HG03196 (cell line): ENCODE measurements at regions not wholly inside any gene's neighbourhood (a gene's known extent, or its start where the extent isn't known, plus 50 kb on each side); places are given as distances from the start of the nearest gene placed in this dataset.

Experiments used
- ATAC-seq: cut with Tn5 transposase; IDR thresholded peaks from one replicate; pipeline ENCODE4 v1.9.1; 2021; ENCODE audit not compliant: unreplicated experiment

DNA sequence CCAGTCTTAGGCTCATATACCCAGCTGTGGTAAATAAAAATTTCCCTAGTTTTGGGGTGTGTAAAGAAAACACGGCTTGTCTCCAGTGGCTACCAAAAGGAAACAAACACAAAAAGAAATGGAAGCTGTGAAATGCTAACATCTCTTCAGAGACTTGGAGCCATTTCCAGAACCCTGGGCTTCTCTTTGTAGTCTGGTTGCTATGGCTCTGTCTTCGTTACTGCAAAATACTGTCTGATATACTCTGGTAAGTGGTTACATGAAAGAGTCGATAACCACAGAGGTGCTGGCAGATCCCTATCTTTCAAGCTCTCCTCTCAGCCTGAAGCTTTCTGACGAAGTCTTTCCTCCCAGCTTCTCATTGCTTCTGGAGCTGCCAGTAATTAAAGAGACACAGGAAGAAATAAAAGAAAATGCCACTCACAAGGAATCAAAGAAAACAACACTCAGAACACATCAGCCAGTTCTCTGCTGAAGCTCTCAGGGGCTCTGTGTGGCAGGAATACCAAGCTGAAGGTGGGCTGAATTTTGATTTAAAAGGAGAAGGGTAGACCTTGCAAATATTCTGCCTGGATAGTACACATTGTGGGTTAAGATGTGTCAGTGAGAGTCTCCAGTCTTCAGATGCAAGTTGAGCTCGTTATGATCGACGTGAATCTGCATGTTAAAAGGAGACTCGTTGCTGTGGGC, 107.6 kb upstream of the FAM9C start:
- ATAC-seq: no peak

- no peak for ATAC-seq
Observed at GRCh38 chrX:13149702-13150350, 105.4 kb upstream of the FAM9C start.

DNA sequence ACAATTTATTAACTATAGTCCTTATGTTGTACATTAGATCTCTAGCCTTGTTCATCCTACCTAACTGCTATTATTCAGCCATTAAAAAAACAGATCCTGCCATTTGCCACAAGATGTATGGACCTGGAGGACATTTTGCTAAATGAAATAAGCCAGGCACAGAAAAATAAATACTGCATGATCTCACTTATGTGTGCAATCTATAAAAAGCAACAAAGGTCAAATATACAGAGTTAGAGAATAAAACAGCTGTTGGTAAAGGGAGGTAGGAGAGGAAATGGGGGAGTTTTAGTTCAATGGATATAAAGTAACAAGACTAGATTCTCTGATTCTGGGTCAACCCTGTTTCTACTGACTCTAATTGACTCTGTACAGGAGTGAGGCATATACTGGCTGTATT, 103.3 kb upstream of the FAM9C start:
- ATAC-seq: no peak

- ATAC-seq: no peak
Observed at GRCh38 chrX:13147147-13147546, 102.7 kb upstream of the FAM9C start.

- ATAC-seq: no peak
Observed at GRCh38 chrX:13144927-13145655, 100.7 kb upstream of the FAM9C start.

GRCh38 chrX:13142891-13143290, 98.5 kb upstream of the FAM9C start:
- ATAC-seq: no peak

DNA sequence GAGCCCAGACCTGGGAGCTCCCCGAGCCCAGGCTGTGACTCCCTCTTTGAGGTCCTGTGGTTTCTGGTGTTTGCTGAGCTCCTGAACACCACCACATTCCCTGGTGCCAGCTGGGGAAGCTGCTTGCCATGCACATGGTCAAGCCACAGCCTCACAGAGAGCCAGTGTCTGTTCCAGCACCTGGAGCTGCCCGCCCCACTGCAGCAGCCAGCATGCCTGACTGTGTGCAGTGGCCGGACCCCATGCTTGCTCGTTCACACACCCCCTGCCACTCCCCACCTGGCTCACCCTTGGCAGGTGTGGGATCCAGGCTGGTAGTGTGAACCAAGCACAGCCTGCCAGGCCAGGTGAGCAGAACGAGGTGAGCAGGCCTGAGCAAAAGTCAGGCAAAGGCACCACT, 95.6 kb upstream of the FAM9C start:
- no peak for ATAC-seq

DNA sequence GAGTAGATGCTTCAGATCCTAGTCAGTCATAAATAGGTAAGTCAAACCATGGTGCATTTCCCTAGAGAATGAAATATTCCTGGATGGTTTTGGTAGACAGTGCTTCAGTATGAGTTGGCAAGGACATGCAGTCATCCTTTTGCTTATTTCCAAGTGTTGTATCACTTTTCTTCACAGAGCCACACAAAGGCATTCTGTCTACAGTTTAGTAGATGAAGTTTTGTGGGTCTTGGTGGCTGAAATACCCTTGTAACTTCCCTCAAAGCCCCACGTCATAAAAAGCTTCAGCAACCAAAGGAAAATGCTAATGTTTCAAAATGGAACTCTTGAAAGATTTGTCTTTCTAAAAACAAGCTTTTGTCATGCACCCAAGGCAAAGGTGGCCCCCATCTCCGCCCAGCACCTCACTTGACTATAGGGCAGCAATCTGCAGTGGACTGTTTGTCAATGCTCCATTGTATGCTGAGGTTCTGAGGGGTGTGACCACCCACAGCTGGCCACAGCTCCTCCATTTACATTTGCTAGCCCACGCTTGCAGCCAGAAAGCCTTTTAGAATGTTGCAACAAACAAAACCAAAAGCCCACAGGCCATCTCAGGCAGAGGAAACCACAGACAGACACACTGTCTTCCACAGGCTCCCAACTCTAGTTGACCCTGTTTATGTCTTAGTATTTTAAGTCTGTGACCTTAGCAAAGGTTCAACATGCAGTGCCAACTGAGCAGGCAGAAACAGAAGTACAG, 87.1 kb upstream of the FAM9C start:
- ATAC-seq: no peak

GRCh38 chrX:13130816-13131215, 86.4 kb upstream of the FAM9C start:
- no peak for ATAC-seq

- no peak for ATAC-seq
Observed at GRCh38 chrX:13128104-13128503, 83.7 kb upstream of the FAM9C start.

GRCh38 chrX:13126775-13127174, 82.4 kb upstream of the FAM9C start:
- ATAC-seq: no peak

DNA sequence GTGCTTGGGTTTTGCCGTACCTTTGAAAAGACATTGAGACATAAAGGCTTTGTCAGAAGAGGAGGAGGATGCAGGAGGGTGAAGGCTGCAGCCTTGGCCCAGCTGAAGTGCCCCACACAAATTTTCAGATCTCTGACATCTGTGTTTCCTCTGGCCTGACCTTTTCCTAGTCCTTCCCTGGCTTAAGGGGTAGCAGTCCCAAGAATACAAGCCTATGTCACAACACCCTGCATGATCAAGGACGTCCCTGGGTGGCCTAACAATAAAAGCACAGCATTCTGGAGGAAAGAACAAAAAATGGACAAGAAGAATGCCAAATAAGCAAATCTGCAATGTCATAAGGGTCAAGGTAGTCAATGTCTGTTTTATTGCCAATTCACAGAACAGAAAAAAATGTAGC, 80.8 kb upstream of the FAM9C start:
- no peak for ATAC-seq

DNA sequence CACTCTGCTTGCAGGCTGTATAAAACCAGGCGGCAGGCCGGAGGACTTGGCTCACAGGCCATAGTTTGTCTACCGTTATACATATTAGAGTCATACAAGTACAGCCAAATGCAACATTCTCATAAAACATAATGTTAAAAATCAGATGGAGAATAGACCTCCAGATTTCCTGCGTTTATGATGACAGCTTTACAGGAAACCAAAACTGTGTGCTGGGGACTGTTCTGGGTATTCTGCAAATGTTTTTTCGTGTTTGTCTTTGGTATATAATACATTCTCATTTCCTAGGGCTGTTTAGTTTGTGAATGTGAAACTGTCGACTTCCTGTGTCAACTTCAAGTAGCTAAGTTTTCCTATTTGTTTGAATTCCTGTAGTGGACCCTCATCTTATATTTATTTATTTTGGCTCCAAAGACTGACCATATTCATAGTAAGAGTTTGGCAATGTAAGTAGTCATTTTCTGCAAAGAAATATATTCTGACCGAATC, 79.5 kb upstream of the FAM9C start:
- ATAC-seq: no peak

- ATAC-seq: no peak
Observed at GRCh38 chrX:13123247-13123856, 78.9 kb upstream of the FAM9C start.

GRCh38 chrX:13121020-13121555, 76.7 kb upstream of the FAM9C start:
- ATAC-seq: no peak

GRCh38 chrX:13120017-13120416, 75.6 kb upstream of the FAM9C start:
- ATAC-seq: no peak

DNA sequence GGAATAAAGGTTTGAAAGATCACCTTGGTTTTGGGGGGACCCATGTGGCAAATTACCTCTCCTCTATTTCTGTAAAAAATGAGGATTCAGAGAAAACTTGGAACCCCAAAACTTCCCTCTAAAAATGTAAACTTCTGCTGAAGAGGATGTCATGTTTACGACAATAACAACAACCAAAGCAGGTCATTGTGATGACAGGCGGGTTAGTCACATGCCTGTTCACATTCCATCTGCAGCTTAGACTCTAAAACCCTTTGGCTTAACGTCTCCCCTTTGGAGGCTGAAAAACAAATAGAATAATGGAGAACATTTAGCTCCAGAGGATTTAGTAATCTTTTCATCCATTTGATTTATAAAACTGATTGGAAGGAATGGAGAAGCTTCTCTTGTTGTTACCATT, 75.0 kb upstream of the FAM9C start:
- ATAC-seq: no peak

DNA sequence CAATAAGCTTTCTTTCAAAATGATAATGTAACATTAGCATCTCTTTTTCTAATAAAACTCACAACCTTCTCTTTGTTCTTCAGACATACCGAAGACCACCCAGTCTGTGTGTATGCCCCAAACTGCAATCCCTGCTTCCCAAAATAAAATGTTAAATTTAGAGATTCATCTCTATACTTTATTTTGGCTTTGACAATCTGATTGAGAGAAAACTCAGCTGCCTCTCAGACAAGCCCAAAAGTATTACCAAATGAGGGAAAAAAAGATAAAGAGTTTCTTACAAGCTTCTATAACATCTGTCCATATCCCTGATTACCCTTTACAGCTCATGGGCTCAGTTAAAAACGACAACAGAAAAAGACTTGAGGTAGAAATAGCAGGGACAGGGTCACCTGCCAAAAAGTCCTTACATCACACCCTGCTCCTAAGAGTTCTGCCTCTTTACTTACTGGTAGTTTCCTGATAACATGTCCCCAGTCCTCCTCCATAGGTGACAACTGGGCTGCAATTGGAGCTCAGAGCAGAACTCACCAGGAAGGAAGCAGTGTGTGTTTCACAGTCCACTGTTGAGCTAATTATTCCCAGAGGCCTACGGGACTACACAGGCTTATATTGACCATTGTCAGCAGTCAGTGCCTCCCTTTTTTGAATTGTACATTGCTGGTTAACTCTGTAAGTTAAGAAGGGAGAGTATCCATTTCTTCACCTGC, 70.9 kb upstream of the FAM9C start:
- no peak for ATAC-seq

DNA sequence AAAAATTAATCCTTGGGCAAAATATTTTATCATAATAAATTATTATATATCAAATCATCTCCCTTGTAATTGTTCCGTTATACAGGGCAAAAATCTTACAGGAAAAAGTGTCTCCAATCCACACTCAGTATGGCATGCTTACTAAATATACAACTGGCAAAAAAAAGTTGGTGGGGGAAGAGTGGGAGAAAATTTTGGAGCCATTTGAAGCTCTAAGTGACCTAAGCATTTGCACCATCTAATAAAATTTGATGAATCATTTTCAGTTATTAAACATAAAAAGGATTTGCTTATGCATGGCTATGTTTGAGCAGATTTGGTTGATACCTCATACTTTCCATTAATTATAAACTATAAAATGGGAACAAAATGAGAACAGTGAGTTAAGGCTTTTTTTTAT, 68.1 kb upstream of the FAM9C start:
- no peak for ATAC-seq
